Activated CD4-positive, alpha-beta T cell treated with anti-CD3 and anti-CD28 coated beads, Interleukin-2, amount 50 U/mL, for 16 hours (primary cell): ENCODE measurements at regions not wholly inside any gene's neighbourhood (a gene's known extent, or its start where the extent isn't known, plus 50 kb on each side); places are given as distances from the start of the nearest gene placed in this dataset.
A peak's percentile ranks its signal among the peaks of the same experiment; 100 is the strongest.
"Not testable (repeated sequence)": the region's sequence is repeated elsewhere in the genome, so short reads cannot be mapped to it uniquely, and the experiment has no call there.

Experiments used
- DNase-seq: peaks from one replicate; pipeline ENCODE4 v3.0.0-alpha.2; 2020

DNA sequence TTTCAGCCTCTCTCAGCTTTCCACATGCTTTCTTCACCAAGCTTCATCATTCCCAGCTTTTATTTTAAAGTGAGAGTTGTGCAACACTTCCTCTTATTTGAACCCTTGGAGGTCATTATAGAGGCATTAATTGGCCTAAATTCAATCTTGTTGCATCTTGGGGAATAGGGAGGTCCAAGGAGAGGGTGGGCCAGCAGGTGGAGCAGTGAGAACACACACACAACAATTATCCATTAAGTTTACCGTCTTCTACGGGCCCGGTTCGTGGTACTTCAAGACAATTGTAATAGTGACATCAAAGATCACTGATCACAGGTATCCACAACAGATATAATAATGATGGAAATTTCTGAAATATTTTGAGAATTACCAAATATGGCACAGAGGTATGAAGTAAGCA, 457.2 kb upstream of the SMIM21 start:
- no peak for DNase-seq

DNA sequence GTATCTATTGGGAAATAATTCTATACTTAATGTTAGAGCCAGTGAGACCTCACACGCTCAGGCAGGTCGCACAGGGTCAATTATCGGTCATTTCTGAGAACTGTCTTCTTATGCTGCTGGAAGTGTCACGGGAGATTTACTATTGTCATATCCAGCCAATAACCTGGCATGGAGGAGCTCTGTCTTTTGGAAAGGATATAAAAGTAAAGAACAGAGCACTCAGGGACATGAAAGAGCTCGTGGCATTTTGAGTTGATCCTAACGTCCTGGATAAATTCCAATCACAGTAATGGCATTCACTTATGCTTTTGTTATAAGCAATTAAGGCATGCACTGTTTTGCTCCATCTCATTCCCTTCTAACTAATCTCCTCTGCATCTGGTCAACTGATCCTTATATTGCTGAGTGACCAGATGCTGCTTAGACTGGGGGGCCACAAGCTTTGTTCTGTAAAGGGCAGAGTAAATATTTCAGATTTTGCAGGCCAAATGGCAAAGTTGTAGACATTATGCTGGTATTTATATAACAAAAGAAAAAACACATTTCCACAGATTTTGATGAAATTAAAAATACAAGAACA, 453.5 kb upstream of the SMIM21 start:
- DNase-seq: no peak

DNA sequence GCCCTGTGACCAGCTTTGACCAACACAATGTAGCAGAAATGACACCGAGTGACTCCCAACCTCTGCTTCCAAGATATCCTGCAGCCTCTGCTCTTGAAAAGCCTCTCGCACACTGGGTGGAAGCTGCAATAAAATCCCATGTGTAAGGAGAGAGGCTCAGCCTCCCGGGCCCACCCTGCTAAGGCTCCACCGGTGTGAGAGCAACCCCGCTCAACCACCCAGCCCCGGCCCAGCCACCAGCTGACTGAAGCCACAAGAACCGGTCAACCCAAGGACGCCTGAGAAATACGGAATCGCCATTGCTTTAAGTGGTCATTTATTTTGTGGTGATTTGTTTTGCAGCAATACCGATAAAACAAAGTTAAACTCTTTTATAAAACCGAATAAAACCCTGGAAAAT, 452.8 kb upstream of the SMIM21 start:
- DNase-seq: no peak

DNA sequence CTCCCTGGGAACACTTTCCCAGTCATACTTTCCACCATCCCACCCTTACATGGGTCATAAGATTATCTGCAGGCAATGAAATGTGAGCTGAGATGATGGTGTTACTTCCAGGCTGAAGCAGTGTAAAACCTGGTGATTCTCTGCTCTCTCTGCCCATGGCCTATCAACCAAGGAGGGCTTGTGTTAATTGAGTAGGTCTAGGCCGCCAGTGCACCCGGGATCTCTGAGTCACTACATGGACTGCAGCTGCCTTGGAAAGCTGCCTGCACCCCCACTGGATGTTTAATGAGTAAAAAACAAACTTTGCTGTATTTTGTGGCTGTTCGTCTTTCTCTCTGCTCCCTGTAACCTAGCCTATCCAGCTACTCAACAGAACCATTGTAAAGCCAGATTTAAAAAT, 451.7 kb upstream of the SMIM21 start:
- DNase-seq: no peak

DNA sequence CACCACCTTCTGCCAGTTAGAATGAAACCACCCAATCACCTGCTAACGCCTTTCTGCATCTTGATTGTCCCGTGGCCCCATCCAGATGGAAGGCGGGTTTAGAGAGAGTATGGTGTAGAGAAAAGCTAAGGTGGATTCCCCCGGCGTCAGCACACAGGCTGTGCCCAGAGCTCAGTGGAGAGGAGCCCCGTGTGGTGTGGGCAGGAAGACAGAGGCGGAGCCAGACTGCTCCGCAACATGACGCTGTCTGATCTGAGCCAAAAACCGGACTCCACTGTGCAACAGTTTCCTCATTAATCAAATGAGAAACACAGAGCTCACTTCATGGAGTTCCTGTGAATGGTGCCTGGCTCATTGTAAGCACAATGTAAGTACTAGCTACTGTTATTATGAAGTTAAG, 448.1 kb upstream of the SMIM21 start:
- no peak for DNase-seq

GRCh38 chr18:75874401-75875089, 447.0 kb upstream of the SMIM21 start:
- no peak for DNase-seq

GRCh38 chr18:75871596-75871995, 444.1 kb upstream of the SMIM21 start:
- DNase-seq: no peak

- no peak for DNase-seq
Measured at GRCh38 chr18:75869162-75869561, 441.7 kb upstream of the SMIM21 start.

- no peak for DNase-seq
Measured at GRCh38 chr18:75868031-75868430, 440.5 kb upstream of the SMIM21 start.

DNA sequence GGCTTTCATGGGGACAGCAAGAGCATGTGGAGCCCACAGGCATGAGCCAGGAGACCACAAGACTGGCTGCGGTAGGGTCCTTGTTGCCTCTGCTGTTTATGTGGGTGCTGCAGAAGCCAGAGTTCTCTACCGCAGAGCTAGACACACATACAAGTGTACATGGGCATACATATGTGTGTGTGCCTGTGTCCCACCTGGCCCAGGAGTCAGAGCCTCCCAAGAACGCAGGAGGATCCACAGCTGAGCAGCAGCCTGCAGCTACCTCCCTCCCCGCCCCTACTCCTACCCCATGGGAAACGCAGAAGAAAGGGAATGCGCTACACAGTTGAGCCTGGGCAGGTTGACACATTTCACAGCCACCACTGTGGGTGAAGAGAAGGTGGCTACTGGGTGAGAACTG, 438.1 kb upstream of the SMIM21 start:
- DNase-seq: no peak

GRCh38 chr18:75864816-75865215, 437.3 kb upstream of the SMIM21 start:
- DNase-seq: no peak

- DNase-seq: no peak
Measured at GRCh38 chr18:75863696-75864095, 436.2 kb upstream of the SMIM21 start.

DNA sequence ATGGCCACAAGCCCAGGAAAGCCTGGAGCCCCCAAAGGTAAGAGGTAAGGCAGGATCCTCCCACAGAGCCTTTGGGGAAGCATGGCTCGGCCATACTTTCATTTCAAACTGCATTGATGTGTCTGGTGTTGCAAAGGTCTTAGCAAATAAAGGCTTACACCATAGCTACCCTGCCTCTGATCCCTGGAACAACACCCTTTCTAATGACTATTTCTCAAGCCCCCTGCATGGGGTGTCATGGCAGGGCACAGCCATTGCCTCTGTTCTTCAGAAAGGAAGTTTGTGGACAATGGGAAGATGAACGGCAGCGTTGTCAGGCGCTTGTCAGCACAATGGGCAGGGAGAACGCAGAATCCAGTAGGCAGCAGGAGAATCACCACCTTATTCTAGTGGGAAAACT, 435.0 kb upstream of the SMIM21 start:
- no peak for DNase-seq

DNA sequence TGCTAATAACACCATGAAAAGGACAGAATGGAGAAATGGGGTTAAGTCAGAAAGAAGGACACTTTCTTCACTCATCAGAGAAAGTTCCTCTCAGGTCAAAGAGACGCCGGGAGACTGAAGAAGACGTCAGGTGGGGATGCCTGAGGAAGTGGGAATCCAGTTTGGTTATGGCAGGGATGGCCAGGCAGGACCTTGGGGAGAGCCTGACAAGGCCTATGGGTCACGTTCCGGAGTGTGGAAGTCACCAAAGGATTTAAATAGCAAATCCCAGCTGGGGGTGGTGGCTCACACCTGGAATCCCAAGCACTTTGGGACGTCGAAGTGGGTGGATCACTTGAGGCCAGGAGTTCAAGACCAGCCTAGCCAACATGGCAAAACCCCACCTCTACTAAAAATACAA, 432.7 kb upstream of the SMIM21 start:
- no peak for DNase-seq

DNA sequence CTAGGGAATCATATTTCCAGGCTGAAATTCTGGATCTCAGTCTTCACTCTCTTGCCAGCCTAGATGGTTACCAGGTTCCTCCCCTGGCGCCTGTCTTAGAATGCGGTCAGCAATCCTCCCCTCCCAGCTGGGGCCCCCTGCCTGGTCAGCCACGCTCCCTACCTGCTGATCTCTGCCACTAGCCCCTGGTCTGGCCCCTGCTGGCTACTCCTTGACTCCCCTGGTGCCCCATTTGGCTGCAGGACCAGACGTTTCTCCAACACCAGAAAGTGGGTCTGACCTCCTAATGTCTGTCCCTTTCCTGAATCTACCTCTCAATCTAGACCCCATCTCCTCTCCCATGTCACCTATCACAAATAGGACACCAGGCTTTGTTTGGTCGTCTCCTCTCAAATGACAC, 432.0 kb upstream of the SMIM21 start:
- DNase-seq: no peak

DNA sequence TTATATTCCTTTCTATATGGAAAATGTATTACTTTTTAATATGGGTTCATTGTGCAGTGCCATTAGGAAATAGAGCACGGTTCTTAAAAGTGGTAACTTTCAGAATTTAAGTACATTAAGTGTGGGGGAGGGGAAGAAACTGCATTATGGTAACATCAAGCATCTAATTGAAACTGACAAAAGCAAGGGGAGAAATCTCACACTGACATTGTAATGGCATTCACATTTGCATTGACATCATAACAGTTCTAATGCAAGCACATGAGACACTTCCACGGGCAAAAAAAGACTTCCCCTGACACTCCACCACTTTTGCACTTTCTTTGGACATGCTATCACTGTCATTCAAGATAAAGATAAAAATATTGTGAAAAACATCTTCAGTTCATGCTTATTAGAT, 431.3 kb upstream of the SMIM21 start:
- DNase-seq: no peak

DNA sequence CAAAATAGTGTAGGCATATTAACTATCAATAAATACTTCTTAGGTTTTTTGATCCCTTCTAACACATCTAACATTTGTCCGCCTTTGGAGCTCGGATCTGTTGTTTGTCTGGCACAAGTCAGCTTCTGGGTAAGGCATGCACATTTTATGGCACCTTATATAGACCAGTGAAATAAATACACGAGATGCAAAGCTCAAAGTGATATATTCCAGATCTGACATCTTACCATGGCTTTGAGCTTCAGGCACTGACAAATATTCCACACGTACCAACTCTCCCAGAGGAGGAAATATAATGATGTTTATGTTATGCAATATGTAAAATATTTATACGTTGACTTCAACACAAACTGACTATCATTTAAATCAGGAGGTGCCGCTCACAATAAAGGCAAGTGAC, 430.1 kb upstream of the SMIM21 start:
- no peak for DNase-seq

GRCh38 chr18:75854808-75855207, 427.3 kb upstream of the SMIM21 start:
- DNase-seq: no peak

DNA sequence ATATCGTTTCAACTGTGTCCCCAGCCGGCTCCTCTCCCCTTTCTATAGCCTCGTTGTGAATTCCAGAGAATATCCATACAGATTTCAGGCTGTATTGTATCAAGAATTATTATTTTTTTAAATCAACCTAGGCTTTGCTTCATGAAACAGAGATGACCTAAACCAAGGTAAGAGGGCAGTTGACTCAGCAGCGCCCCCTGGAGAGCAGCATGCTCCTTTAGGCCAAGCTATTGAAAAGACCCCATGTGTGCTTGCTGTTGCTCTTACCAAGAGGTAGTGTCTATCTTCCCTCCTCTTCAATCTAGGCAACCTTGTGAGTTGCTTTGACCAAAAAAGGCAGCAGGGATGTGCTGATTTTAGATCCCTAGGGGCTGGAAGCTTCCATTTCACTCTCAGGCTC, 426.7 kb upstream of the SMIM21 start:
- DNase-seq: peak; percentile 14

DNA sequence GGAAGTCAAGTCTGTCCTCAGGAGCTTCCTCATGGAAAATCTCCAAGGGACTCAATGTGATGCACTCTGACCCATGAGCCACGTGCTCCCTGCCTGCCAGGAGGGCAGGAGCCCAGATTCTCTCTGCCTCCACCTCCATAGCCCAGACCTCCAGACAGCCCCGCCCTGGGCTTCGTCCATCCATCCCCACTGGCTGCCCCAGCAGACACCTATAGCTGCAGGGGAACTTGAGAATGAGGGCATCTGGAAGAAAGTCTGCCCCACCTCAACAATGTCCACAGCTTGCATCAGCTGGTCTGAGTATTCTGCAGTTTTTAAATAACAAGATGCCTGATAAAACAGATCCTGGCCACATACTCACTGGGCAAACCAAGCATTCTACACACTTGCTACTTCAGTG, 418.8 kb upstream of the SMIM21 start:
- no peak for DNase-seq

DNA sequence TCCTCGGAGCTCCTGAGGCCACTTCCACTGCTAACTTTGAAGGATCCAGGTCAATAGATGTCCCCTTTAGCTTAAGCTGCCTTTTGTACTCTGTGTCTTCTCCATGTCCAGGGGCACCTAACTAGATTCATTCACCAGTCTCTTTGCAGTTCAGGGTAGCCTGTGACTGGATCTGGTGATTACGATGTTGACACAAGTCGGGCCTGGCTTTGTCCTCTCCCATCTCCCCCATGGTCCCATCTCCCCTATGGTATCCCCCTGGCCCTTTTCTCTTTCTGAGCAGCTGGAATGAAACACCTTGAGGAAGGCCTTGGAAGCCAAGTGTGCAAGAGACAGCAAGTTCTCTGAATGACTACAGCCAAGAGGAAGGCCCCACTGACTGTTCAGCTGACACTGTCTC, 417.9 kb upstream of the SMIM21 start:
- DNase-seq: no peak

DNA sequence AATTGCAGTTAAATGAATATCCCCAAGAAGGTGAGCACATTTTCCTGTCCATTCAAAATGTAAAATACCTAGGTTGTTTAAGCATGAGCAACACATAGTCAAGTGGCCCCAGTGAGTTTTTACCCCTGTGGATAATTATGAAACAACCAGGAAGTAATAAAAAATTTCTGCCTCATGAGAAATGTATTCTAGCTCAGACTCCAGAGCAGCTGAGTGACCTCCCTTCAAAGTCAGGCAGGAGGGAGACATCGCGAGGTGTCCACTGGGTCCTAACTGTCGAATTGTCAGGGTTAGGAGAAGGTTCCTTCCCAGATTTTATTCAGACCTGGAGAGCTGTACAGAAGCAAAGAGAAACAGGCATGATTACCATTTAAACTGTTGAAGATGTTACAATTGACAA, 416.6 kb upstream of the SMIM21 start:
- DNase-seq: no peak

DNA sequence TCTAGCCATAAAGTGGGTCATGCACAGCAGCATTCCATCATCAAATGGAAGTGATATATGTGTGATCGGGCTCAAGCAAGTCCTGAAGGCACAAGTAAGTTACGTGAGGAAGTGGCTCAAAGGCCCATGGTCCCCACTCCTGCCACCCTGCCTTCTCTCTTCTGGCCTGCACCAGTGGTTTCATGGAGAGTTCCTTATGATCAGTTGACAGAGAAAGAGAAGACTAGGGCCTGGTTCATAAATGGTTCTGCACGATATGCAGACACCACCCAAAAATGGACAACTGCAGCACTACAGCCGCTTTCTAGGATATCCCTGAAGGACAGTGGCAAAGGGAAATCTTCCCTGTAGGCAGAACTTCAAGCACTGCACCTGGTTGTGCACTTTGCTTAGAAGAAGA, 412.6 kb upstream of the SMIM21 start:
- no peak for DNase-seq

GRCh38 chr18:75839686-75840085, 412.2 kb upstream of the SMIM21 start:
- DNase-seq: not testable (repeated sequence)

DNA sequence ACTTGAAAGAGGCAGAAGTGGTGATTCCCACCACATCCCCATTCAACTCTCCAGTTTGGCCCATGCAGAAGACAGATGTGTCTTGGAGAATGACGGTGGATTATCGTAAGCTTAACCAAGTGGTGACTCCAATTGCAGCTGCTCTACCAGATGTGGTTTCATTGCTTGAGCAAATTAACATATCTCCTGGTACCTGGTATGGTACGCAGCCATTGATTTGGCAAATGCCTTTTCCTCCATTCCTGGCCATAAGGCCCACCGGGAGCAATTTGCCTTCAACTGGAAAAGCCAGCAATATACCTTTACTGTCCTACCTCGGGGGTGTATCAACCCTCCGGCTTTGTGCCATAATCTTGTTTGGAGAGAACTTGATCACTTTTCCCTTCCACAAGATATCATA, 411.5 kb upstream of the SMIM21 start:
- DNase-seq: no peak
